ENCODE measurements at regions not wholly inside any gene's neighbourhood (a gene's known extent, or its start where the extent isn't known, plus 50 kb on each side); places are given as distances from the start of the nearest gene placed in this dataset.
"Not testable (repeated sequence)": the region's sequence is repeated elsewhere in the genome, so short reads cannot be mapped to it uniquely, and the experiment has no call there.

GRCh38 chr5:67873935-67874334, 341.6 kb upstream of the PIK3R1 start:
- no peak for DNase-seq

GRCh38 chr5:67870662-67871061, 344.9 kb upstream of the PIK3R1 start:
- no peak for DNase-seq

- DNase-seq, result not testable (repeated sequence)
These were observed 351.2 kb upstream of the PIK3R1 start for GRCh38 chr5:67864335-67864734.

GRCh38 chr5:67858471-67859031, 357.0 kb upstream of the PIK3R1 start:
- no peak for DNase-seq

- DNase-seq, result peak; percentile 22 to 55 (median 33)
These were observed 358.1 kb upstream of the PIK3R1 start for GRCh38 chr5:67857502-67857901.

GRCh38 chr5:67855523-67855922, 360.0 kb upstream of the PIK3R1 start:
- no peak for DNase-seq

- not testable (repeated sequence) for DNase-seq
These were observed 364.6 kb upstream of the PIK3R1 start for GRCh38 chr5:67850906-67851305.

- DNase-seq, result no peak
These were observed 370.6 kb upstream of the PIK3R1 start for GRCh38 chr5:67844924-67845323.

- no peak for DNase-seq
These were observed 372.8 kb upstream of the PIK3R1 start for GRCh38 chr5:67842806-67843205.

- not testable (repeated sequence) for DNase-seq
These were observed 378.3 kb upstream of the PIK3R1 start for GRCh38 chr5:67837225-67837624.

GRCh38 chr5:67836496-67836895, 379.1 kb upstream of the PIK3R1 start:
- DNase-seq, result not testable (repeated sequence)

GRCh38 chr5:67831048-67831447, 384.5 kb upstream of the PIK3R1 start:
- DNase-seq, result no peak

- DNase-seq, result no peak
These were observed 388.0 kb upstream of the PIK3R1 start for GRCh38 chr5:67827541-67827940.

GRCh38 chr5:67824852-67825251, 390.7 kb upstream of the PIK3R1 start:
- DNase-seq, result no peak

GRCh38 chr5:67817652-67818051, 397.9 kb upstream of the PIK3R1 start:
- DNase-seq, result no peak

- DNase-seq, result no peak
These were observed 399.1 kb upstream of the PIK3R1 start for GRCh38 chr5:67816456-67816855.

GRCh38 chr5:67815455-67816391, 399.8 kb upstream of the PIK3R1 start:
- DNase-seq, result peak; percentile 21 to 61 (median 49)

GRCh38 chr5:67814569-67815311, 400.8 kb upstream of the PIK3R1 start:
- DNase-seq, result peak in 3 of 4 experiments; percentile 3 to 60 (median 45)

GRCh38 chr5:67813877-67814539, 401.5 kb upstream of the PIK3R1 start:
- DNase-seq, result no peak

GRCh38 chr5:67809589-67809988, 406.0 kb upstream of the PIK3R1 start:
- no peak for DNase-seq

GRCh38 chr5:67808340-67808739, 407.2 kb upstream of the PIK3R1 start:
- DNase-seq, result no peak

GRCh38 chr5:67807439-67807888, 408.1 kb upstream of the PIK3R1 start:
- DNase-seq, result peak in 2 of 4 experiments; percentile 6 to 10

Data from suppressor macrophage (primary cell).